Fibroblast of the aortic adventitia (primary cell): ENCODE measurements at regions not wholly inside any gene's neighbourhood (a gene's known extent, or its start where the extent isn't known, plus 50 kb on each side); places are given as distances from the start of the nearest gene placed in this dataset.

Experiments
- DNase-seq: peaks from one replicate; pipeline ENCODE4 v3.0.0-alpha.2; 2010; ENCODE audit warnings: low read depth
- H3K4me3 ChIP-seq: 2 replicates; pipeline ENCODE4 v1.5.1; 2011; ENCODE audit warnings: low read depth, mild to moderate bottlenecking, control low read depth, low read length, moderate library complexity
- TF ChIP-seq, protein P1 (sequence below): IDR thresholded peaks from 2 replicates; pipeline ENCODE4 v1.5.1; 2011; ENCODE audit warnings: mild to moderate bottlenecking, low read length, control low read depth, inconsistent platforms; ENCODE audit not compliant: insufficient read depth

DNA sequence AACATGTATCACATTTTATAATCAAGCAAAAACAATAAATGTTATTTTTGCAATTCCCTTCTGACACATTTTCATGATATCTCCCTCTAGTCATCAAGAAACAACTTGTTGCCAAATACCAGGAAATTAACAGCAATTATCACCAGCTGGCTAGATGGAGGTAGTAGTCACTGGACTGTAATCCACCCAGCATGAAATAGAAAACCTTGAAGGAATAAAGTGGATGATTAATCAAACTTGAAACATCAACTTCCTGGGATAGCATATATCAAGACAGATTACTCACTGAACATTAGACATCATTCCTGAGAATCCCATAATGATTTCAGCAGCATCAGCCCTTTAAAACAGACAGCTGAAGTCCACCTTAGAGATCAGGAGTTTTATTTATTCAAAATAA lies 259.0 kb downstream of the CCDC59 start:
- TF ChIP-seq, protein P1, sequence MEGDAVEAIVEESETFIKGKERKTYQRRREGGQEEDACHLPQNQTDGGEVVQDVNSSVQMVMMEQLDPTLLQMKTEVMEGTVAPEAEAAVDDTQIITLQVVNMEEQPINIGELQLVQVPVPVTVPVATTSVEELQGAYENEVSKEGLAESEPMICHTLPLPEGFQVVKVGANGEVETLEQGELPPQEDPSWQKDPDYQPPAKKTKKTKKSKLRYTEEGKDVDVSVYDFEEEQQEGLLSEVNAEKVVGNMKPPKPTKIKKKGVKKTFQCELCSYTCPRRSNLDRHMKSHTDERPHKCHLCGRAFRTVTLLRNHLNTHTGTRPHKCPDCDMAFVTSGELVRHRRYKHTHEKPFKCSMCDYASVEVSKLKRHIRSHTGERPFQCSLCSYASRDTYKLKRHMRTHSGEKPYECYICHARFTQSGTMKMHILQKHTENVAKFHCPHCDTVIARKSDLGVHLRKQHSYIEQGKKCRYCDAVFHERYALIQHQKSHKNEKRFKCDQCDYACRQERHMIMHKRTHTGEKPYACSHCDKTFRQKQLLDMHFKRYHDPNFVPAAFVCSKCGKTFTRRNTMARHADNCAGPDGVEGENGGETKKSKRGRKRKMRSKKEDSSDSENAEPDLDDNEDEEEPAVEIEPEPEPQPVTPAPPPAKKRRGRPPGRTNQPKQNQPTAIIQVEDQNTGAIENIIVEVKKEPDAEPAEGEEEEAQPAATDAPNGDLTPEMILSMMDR: no peak
- DNase-seq: no peak
- no peak overlapping the region for H3K4me3 ChIP-seq

DNA sequence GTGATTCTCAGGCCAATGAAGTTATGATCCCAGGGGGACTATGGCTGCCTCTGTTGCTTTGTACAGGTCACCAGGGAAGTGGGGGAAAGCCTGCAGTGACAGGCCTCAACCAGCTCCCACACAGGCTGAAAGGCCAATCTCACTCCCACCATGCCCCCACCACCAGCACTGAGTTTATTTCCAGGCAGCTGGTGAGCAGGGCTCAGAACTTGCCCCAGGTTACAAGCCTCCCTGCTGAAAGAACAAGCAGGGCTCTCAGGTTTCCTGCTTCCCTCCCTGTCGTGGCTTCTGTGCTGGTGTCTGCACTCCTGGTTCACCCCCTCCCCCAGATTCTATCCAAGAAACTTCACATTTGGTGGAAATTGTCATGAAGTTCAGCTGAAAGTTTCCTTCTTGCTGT lies 260.3 kb downstream of the CCDC59 start:
- H3K4me3 ChIP-seq: no peak overlapping the region
- no peak for DNase-seq
- TF ChIP-seq, protein P1: no peak

DNA sequence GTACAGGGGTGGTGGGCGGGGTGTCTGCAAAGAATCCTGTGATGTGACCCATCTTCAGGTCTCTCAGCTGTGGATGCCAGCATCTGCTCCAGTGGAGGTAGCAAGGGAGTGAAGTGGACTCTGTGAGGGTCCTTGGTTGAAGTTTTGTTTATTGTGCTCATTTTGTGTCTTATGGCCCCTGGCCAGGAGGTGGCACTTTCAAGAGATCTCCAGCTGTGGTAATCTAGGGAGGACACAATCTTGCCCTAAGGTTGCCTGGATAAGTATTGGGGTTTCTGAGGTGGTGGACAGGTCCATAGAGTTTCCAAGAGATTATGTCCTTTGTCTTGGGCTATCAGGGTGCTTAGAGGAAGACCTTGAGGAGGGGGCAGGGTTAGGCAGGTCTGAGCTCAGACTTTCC lies 260.7 kb downstream of the CCDC59 start:
- TF ChIP-seq, protein P1: no peak
- DNase-seq: no peak
- no peak overlapping the region for H3K4me3 ChIP-seq

DNA sequence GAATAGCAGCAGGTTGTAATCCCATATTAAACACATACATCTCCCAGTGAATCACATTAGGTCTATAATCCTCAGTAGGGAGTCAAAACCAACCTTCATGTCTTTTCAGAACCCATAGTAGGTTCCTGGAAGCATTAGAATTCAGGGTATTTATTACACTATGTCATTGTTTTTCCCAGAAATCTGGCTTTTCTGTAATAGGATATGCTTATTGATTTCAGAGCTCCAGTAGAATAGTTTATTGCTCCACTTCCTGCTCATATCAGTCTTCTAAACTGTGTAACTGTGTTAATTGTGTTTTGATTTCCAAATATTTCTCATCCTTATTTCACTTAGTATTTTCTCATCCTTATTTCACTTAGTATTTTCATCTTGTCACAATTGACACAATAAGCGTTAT lies 268.0 kb downstream of the CCDC59 start:
- H3K4me3 ChIP-seq: no peak overlapping the region
- no peak for DNase-seq
- TF ChIP-seq, protein P1: no peak

DNA sequence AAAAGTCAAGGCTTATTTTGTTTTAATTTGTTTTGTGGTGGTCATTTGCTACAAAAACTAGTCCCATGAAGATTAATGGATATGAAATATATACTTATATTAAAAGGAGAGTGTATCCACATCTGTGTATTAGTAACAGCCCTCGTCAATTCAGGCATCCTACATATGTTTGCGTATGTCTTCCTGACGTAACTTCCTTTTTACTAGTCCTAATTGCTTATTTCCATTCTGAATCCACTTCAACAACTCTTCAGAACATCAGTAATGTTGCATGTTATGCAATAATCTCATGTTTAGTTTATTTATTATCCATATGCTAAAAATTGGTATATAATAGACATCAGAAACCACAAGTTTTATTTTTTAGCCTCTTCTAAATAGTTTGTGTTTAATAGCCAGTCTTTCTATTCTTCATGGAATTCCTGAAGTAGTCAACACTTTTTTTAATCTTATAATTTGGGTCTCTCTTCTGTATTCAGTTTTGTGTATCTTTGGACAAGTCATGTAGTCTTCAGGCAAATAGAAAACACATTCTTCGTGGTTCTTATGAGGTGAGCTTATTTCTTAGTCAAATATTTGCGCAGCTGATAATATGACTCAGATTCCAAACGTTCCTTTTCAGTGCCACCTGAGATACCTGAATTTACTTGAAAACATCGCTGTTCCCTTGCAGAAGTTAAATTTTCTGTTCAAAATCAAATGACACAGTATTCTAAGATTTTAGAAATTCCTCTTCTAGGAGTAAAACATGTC lies 268.6 kb downstream of the CCDC59 start:
- no peak overlapping the region for H3K4me3 ChIP-seq
- no peak for DNase-seq
- TF ChIP-seq, protein P1: no peak

DNA sequence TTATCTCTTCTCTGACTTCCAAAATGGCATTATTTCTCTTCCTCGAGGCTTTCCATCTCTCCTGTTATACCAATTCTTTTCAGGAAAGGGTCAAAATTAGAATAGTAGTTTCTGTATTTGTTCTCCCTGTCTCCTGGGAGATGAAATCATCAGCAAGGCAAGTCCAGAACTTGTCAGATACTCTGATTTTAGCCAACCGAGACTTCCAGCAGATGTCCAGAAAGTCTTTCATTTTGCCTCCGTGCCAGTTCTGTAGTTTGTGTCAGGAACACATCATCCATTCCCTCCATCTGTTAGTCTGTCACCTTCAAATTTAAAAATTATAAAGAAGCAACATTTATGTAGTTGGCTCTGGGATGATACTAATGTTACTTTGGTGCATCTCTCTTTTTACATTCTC lies 275.7 kb downstream of the CCDC59 start:
- DNase-seq: no peak
- TF ChIP-seq, protein P1: no peak
- H3K4me3 ChIP-seq: no peak overlapping the region
